ENCODE measurements at regions not wholly inside any gene's neighbourhood (a gene's known extent, or its start where the extent isn't known, plus 50 kb on each side); places are given as distances from the start of the nearest gene placed in this dataset.

DNA sequence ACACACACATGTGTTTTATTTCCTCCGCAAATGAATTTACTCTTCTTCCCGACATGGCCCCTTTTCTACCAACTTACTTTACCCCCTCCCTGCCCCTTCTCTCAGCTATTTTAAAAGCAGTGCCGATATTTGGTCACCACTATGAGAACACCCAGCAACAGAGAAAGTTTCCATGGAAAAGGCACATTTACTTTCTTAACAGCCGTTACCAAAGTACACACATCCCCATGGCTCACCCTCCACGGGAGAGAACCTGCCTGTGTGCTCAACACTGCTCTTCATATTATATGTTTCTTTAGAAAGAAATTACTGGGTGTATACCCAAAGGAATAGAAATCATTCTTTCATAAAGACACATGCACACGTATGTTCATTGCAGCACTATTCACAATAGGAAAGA is 714.4 kb downstream of the DCDC2C start:
- Histone ChIP-seq H3K9ac (ENCODE audit: low read depth in 1 of 2, low read length in 2 of 2) (no peak overlapping the region), H3K4me1 (ENCODE audit: control insufficient read depth in 2 of 2, insufficient read depth in 2 of 2, low read length in 2 of 2) (no peaks in the 10 kb centered on the region), H3K9me3 (ENCODE audit: control insufficient read depth in 2 of 2, low read length in 2 of 2) (peaks cover 2% of the 10 kb centered on the region in 2 donors), H3K4me3 (ENCODE audit: low read length in 2 of 2) (no peak overlapping the region), H3K27ac (ENCODE audit: low read depth in 2 of 2, low read length in 2 of 2) (no peak overlapping the region), H3K27me3 (ENCODE audit: control insufficient read depth in 2 of 2, insufficient read depth in 2 of 2, low read length in 2 of 2) (no peaks in the 10 kb centered on the region), H3K36me3 (ENCODE audit: control insufficient read depth in 2 of 2, insufficient read depth in 2 of 2, low read length in 2 of 2) (no peaks in the 10 kb centered on the region)

DNA sequence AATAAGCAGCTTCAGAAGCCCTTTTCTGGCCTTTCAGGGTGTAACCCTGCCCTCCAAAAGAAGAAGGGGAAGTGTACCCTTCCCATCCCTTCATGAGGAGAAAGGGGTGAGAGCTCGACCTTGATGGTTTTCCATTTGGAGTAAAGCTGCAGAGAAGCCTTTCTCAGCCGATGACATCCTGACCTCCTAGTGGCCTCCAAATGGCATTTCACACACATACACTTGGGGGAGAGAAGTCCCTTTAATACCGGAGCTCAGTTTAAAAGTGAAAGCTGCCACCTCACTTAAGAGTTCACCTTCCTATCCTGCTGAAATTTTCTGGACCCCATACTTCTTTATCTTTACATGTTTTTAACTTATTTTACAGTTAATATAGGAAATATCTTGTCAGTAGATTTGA is 716.7 kb downstream of the DCDC2C start:
- H3K9me3 ChIP-seq (ENCODE audit: control insufficient read depth in 2 of 2, low read length in 2 of 2): peaks cover 2 to 5% of the 10 kb centered on the region in 2 donors
- no peaks in the 10 kb centered on the region for H3K36me3 ChIP-seq (ENCODE audit: control insufficient read depth in 2 of 2, insufficient read depth in 2 of 2, low read length in 2 of 2)
- H3K9ac ChIP-seq (ENCODE audit: low read depth in 1 of 2, low read length in 2 of 2): no peak overlapping the region
- no peak overlapping the region for H3K4me3 ChIP-seq (ENCODE audit: low read length in 2 of 2)
- H3K4me1 ChIP-seq (ENCODE audit: control insufficient read depth in 2 of 2, insufficient read depth in 2 of 2, low read length in 2 of 2): no peaks in the 10 kb centered on the region
- H3K27ac ChIP-seq (ENCODE audit: low read depth in 2 of 2, low read length in 2 of 2): no peak overlapping the region
- no peaks in the 10 kb centered on the region for H3K27me3 ChIP-seq (ENCODE audit: control insufficient read depth in 2 of 2, insufficient read depth in 2 of 2, low read length in 2 of 2)

DNA sequence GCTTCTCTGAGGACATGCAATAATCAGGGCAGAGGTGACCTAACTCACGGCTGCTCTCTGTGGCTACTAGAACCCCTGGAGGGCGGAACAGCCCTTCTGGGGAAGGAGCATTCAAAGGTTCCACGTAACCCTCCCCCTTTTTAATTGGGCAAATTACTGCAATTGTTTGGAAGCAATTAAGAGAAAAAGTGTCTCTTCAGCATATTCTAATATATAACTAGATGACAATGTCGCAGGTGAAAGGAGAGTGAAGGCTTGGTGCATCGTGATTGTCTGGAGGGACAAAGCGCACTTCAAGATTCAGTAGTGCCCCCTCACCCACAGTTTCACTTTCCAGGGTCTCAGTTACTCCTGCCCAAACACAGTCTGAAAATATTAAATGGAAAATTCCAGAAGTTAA is 720.8 kb downstream of the DCDC2C start:
- H3K27me3 ChIP-seq (ENCODE audit: control insufficient read depth in 2 of 2, insufficient read depth in 2 of 2, low read length in 2 of 2): no peaks in the 10 kb centered on the region

GRCh38 chr2:4427083-4427482 is 723.7 kb downstream of the DCDC2C start:
- no peaks in the 10 kb centered on the region for H3K36me3 ChIP-seq (ENCODE audit: control insufficient read depth in 2 of 2, insufficient read depth in 2 of 2, low read length in 2 of 2)
- H3K9ac ChIP-seq (ENCODE audit: low read depth in 1 of 2, low read length in 2 of 2): no peak overlapping the region
- H3K27me3 ChIP-seq (ENCODE audit: control insufficient read depth in 2 of 2, insufficient read depth in 2 of 2, low read length in 2 of 2): no peaks in the 10 kb centered on the region

More for the DNA sequence above, 720.8 kb downstream of the DCDC2C start:
- Histone ChIP-seq H3K4me1 (ENCODE audit: control insufficient read depth in 2 of 2, insufficient read depth in 2 of 2, low read length in 2 of 2) (no peaks in the 10 kb centered on the region), H3K4me3 (ENCODE audit: low read length in 2 of 2) (no peak overlapping the region), H3K36me3 (ENCODE audit: control insufficient read depth in 2 of 2, insufficient read depth in 2 of 2, low read length in 2 of 2) (no peaks in the 10 kb centered on the region), H3K9me3 (ENCODE audit: control insufficient read depth in 2 of 2, low read length in 2 of 2) (peaks cover 2 to 5% of the 10 kb centered on the region in 2 donors), H3K9ac (ENCODE audit: low read depth in 1 of 2, low read length in 2 of 2) (no peak overlapping the region), H3K27ac (ENCODE audit: low read depth in 2 of 2, low read length in 2 of 2) (no peak overlapping the region)

DNA sequence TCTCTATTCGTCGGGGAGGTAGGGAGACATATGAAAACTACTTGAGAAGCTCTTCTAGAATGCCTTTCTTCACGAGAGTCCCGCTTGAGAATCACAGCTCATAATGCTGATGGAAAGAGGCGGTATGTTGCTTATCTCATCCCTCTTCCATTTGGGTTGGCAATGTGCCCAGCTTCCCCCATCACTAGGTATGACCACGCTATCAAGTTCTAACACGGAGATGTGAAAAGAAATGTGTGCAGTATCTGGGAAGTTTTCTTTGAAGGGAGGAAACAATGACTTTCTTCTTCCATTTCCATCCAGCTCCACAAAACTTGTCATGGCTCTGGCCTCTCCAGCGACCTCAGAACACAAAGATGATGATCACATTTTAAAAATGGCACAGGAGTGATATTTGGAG is 742.4 kb downstream of the DCDC2C start:
- Histone ChIP-seq H3K4me1 (ENCODE audit: control insufficient read depth in 2 of 2, insufficient read depth in 2 of 2, low read length in 2 of 2) (no peaks in the 10 kb centered on the region), H3K27ac (ENCODE audit: low read depth in 2 of 2, low read length in 2 of 2) (no peak overlapping the region), H3K27me3 (ENCODE audit: control insufficient read depth in 2 of 2, insufficient read depth in 2 of 2, low read length in 2 of 2) (no peaks in the 10 kb centered on the region), H3K9ac (ENCODE audit: low read depth in 1 of 2, low read length in 2 of 2) (no peak overlapping the region), H3K36me3 (ENCODE audit: control insufficient read depth in 2 of 2, insufficient read depth in 2 of 2, low read length in 2 of 2) (no peaks in the 10 kb centered on the region), H3K4me3 (ENCODE audit: low read length in 2 of 2) (no peak overlapping the region), H3K9me3 (ENCODE audit: control insufficient read depth in 2 of 2, low read length in 2 of 2) (peaks cover 0 to 2% of the 10 kb centered on the region in 2 donors)

More at GRCh38 chr2:4427083-4427482, 723.7 kb downstream of the DCDC2C start:
- no peak overlapping the region for H3K27ac ChIP-seq (ENCODE audit: low read depth in 2 of 2, low read length in 2 of 2)
- H3K4me3 ChIP-seq (ENCODE audit: low read length in 2 of 2): no peak overlapping the region
- H3K9me3 ChIP-seq (ENCODE audit: control insufficient read depth in 2 of 2, low read length in 2 of 2): peaks cover 0 to 2% of the 10 kb centered on the region in 2 donors
- H3K4me1 ChIP-seq (ENCODE audit: control insufficient read depth in 2 of 2, insufficient read depth in 2 of 2, low read length in 2 of 2): no peaks in the 10 kb centered on the region

DNA sequence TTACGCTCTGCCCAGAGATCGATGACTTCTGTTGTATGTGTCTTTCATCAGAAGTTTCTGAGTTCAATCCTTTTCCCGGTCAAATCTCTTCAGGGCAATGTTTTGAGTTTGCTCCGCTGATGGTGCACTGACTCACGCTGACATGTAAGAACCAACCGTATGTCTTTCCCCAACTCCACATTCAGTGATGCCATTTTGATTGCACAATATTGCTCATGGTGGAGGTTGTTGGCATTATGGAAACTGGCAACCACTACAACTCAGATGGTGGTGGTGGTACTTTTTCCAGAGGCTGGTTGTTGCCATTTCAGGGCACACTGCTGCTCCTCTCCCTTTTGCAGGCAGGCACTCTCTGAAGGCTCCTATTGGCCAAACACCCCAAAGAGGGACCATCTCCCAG is 751.5 kb downstream of the DCDC2C start:
- H3K27me3 ChIP-seq (ENCODE audit: control insufficient read depth in 2 of 2, insufficient read depth in 2 of 2, low read length in 2 of 2): no peaks in the 10 kb centered on the region
- H3K27ac ChIP-seq (ENCODE audit: low read depth in 2 of 2, low read length in 2 of 2): no peak overlapping the region
- H3K4me1 ChIP-seq (ENCODE audit: control insufficient read depth in 2 of 2, insufficient read depth in 2 of 2, low read length in 2 of 2): no peaks in the 10 kb centered on the region
- H3K4me3 ChIP-seq (ENCODE audit: low read length in 2 of 2): no peak overlapping the region
- H3K36me3 ChIP-seq (ENCODE audit: control insufficient read depth in 2 of 2, insufficient read depth in 2 of 2, low read length in 2 of 2): no peaks in the 10 kb centered on the region
- peaks cover 0 to under 1% of the 10 kb centered on the region in 2 donors for H3K9me3 ChIP-seq (ENCODE audit: control insufficient read depth in 2 of 2, low read length in 2 of 2)
- H3K9ac ChIP-seq (ENCODE audit: low read depth in 1 of 2, low read length in 2 of 2): no peak overlapping the region

DNA sequence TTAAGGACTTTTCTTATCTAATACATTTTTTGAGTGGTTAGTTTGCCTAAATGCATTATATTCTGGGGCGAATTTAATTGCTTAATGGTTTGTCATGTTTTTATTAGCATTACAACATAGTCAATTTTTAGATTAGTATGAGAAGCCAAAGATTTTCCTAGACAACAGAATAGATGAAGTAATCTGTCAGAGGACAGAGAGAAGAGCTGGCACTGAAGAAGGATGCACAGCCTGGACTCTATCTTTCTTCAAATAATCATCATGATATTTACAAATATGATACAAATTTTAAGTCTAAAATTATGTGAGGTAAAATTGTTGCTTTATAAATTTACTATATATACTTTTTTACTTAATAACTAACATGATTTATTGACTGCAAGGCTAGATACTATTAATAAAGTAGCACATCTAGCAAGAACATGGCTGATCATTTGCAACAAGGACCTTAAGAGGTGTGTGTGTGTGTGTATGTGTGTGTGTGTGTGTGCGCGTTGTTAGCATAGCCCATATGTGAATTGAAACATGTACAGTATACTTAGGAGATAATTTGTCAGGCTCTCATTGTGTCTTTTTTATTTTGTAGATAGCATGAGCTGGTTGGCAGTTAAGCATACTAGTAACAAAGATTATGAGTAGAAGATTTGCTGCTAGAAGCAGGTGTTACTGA is 752.2 kb downstream of the DCDC2C start:
- Histone ChIP-seq H3K4me1 (ENCODE audit: control insufficient read depth in 2 of 2, insufficient read depth in 2 of 2, low read length in 2 of 2) (no peaks in the 10 kb centered on the region), H3K9ac (ENCODE audit: low read depth in 1 of 2, low read length in 2 of 2) (no peak overlapping the region), H3K4me3 (ENCODE audit: low read length in 2 of 2) (no peak overlapping the region), H3K27ac (ENCODE audit: low read depth in 2 of 2, low read length in 2 of 2) (no peak overlapping the region), H3K9me3 (ENCODE audit: control insufficient read depth in 2 of 2, low read length in 2 of 2) (no peaks in the 10 kb centered on the region), H3K36me3 (ENCODE audit: control insufficient read depth in 2 of 2, insufficient read depth in 2 of 2, low read length in 2 of 2) (no peaks in the 10 kb centered on the region), H3K27me3 (ENCODE audit: control insufficient read depth in 2 of 2, insufficient read depth in 2 of 2, low read length in 2 of 2) (no peaks in the 10 kb centered on the region)

GRCh38 chr2:4464634-4465266 is 761.4 kb downstream of the DCDC2C start:
- Histone ChIP-seq H3K27me3 (ENCODE audit: control insufficient read depth in 2 of 2, insufficient read depth in 2 of 2, low read length in 2 of 2) (no peaks in the 10 kb centered on the region), H3K4me3 (ENCODE audit: low read length in 2 of 2) (no peak overlapping the region), H3K9me3 (ENCODE audit: control insufficient read depth in 2 of 2, low read length in 2 of 2) (peaks cover 0 to 6% of the 10 kb centered on the region in 2 donors), H3K27ac (ENCODE audit: low read depth in 2 of 2, low read length in 2 of 2) (no peak overlapping the region), H3K4me1 (ENCODE audit: control insufficient read depth in 2 of 2, insufficient read depth in 2 of 2, low read length in 2 of 2) (no peaks in the 10 kb centered on the region), H3K9ac (ENCODE audit: low read depth in 1 of 2, low read length in 2 of 2) (no peak overlapping the region), H3K36me3 (ENCODE audit: control insufficient read depth in 2 of 2, insufficient read depth in 2 of 2, low read length in 2 of 2) (no peaks in the 10 kb centered on the region)

GRCh38 chr2:4465671-4466070 is 762.3 kb downstream of the DCDC2C start:
- Histone ChIP-seq H3K9me3 (ENCODE audit: control insufficient read depth in 2 of 2, low read length in 2 of 2) (peaks cover 0 to 6% of the 10 kb centered on the region in 2 donors), H3K9ac (ENCODE audit: low read depth in 1 of 2, low read length in 2 of 2) (no peak overlapping the region), H3K4me3 (ENCODE audit: low read length in 2 of 2) (no peak overlapping the region), H3K4me1 (ENCODE audit: control insufficient read depth in 2 of 2, insufficient read depth in 2 of 2, low read length in 2 of 2) (no peaks in the 10 kb centered on the region), H3K27me3 (ENCODE audit: control insufficient read depth in 2 of 2, insufficient read depth in 2 of 2, low read length in 2 of 2) (no peaks in the 10 kb centered on the region), H3K36me3 (ENCODE audit: control insufficient read depth in 2 of 2, insufficient read depth in 2 of 2, low read length in 2 of 2) (no peaks in the 10 kb centered on the region), H3K27ac (ENCODE audit: low read depth in 2 of 2, low read length in 2 of 2) (no peak overlapping the region)

DNA sequence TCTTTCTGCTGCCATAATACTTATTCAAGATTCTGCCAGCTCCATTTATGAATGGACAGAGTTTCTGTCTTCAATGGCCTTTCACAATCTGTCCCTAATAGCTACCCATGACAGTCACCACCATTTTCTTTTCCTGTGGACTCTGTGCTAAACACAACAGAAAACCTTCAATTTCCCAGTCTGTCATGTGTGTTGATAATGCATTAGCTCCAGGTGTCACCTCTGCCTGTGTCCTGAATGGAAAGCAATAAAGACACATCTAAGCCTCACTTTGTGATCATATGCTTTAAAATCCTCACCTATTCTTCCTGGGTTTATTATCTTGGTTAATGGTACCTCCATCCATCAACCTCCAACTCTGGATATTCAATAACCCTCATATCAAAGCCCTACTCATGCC is 772.2 kb downstream of the DCDC2C start:
- Histone ChIP-seq H3K27ac (ENCODE audit: low read depth in 2 of 2, low read length in 2 of 2) (no peak overlapping the region), H3K4me1 (ENCODE audit: control insufficient read depth in 2 of 2, insufficient read depth in 2 of 2, low read length in 2 of 2) (no peaks in the 10 kb centered on the region), H3K9ac (ENCODE audit: low read depth in 1 of 2, low read length in 2 of 2) (no peak overlapping the region), H3K36me3 (ENCODE audit: control insufficient read depth in 2 of 2, insufficient read depth in 2 of 2, low read length in 2 of 2) (no peaks in the 10 kb centered on the region), H3K4me3 (ENCODE audit: low read length in 2 of 2) (no peak overlapping the region), H3K27me3 (ENCODE audit: control insufficient read depth in 2 of 2, insufficient read depth in 2 of 2, low read length in 2 of 2) (no peaks in the 10 kb centered on the region), H3K9me3 (ENCODE audit: control insufficient read depth in 2 of 2, low read length in 2 of 2) (peaks cover 2% of the 10 kb centered on the region in 2 donors)
